HG02571 (cell line): ENCODE measurements at regions not wholly inside any gene's neighbourhood (a gene's known extent, or its start where the extent isn't known, plus 50 kb on each side); places are given as distances from the start of the nearest gene placed in this dataset.

Source experiments
- ATAC-seq: cut with Tn5 transposase; IDR thresholded peaks from one replicate; pipeline ENCODE4 v1.9.1; 2021; ENCODE audit warnings: mild to moderate bottlenecking, moderate library complexity; ENCODE audit not compliant: unreplicated experiment

DNA sequence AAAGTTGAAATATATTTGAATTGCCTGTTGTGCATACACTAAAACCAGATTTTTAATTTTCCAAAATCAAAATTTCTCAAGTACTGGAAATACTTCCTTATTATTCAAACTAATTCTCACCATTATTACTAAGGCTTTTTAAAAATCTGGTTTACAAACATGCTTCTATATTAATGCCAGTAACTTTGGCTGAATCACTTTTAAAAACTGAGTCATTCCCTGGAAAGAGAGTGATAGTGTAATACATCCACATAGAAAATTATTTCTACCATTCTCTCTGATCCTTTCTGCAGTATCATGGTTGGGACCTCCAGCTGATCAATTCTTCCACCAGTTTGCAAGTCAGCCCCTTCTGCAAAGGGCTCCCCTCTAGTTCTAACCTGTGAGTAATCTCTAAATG lies 165.3 kb upstream of the FAM241A start:
- ATAC-seq: no peak

DNA sequence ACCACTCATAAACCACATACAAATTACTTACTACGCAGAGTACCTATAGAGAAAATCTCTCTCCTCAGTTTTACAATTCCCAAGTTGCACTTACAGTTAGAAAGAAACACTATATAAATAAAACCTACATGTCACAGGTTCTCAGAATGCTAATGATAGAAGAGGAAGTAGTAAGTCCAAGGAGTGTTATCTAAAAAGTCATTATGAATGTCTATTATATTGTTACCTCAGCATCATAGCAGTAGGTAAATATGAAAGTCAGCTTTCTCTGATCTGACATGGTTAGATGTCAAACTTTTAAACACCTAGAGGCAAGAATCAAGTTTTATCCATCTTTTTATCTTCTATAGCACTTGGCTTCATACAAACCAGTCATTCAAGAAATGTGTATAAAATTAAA lies 163.2 kb upstream of the FAM241A start:
- ATAC-seq: no peak

DNA sequence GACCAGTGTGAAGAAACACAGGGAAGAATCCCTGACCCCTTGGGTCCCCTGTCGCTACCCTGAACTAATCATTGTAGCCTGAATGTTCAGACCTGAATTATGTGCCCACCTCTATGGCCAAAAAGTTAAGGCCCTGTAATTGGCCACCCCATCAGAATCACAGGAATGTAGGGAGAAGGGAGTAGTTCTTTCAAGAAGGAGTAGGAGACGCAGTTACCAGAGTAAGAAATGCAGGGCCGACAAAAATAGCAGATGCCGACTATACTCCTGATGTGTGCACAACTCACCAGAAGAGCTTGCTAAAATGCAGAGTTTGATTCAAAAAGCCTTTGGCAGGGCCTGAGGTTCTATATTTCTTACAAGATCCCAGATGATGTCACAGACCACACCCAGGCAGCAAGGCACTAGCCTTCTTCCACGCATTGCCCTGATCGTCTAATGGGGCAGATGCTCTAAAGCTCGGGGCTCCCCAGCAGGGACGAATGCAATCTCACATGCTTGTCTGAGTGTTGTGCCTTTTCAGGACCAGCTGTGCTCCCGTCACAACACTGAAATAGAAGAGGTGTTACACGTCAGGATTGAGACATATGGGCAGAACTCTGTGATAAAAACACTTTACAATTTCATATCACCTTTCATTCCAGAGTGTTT lies 161.0 kb upstream of the FAM241A start:
- ATAC-seq: no peak

- no peak for ATAC-seq
Observed at GRCh38 chr4:111985426-111985825, 159.8 kb upstream of the FAM241A start.

DNA sequence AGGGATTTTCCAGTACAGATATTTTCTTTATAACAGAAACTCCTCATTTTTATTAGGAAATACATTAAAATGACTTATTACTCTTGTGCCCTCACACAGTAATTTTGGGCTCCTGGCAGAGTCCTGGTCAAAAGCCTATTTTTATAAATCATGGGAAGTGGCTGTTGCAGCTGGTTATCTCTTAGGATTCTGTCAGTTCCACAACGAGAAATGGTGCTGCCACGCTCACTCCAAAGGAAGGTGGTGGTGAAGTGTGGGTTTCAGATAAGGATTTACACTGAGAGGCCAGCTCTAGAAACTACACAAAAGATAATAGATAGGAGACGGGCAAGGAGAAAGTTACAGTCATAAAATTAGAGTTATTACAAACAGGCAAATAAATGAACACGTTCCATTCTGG lies 159.2 kb upstream of the FAM241A start:
- ATAC-seq: no peak

- ATAC-seq: no peak
Observed at GRCh38 chr4:111988514-111988913, 156.7 kb upstream of the FAM241A start.

- ATAC-seq: no peak
Observed at GRCh38 chr4:111989817-111990216, 155.4 kb upstream of the FAM241A start.

- peak; percentile 97 for ATAC-seq
Observed at GRCh38 chr4:111991163-111991562, 154.1 kb upstream of the FAM241A start.

- no peak for ATAC-seq
Observed at GRCh38 chr4:111991797-111992196, 153.5 kb upstream of the FAM241A start.

- no peak for ATAC-seq
Observed at GRCh38 chr4:111992351-111993168, 152.7 kb upstream of the FAM241A start.

GRCh38 chr4:111994392-111994791 lies 150.9 kb upstream of the FAM241A start:
- ATAC-seq: no peak

DNA sequence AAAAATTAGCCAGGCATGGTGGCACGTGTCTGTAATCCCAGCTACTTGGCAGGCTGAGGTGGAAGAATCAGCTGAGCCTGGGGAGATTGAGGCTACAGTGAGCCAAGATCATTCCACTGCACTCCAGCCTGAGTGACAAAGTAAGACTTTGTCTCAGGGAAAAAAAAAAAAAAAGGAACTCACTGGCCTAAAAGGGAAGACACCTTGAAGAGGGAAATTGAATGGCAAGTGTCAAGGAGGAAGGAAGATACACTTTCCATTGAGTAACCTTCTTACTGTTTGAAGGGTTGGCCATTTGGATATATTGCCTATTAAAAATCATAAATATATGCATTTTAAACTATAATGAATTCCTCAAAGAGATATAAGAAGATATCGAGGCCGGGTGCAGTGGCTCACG lies 147.5 kb upstream of the FAM241A start:
- no peak for ATAC-seq

GRCh38 chr4:111999801-112000200 lies 145.5 kb upstream of the FAM241A start:
- ATAC-seq: no peak

- ATAC-seq: no peak
Observed at GRCh38 chr4:112001041-112001440, 144.2 kb upstream of the FAM241A start.

- no peak for ATAC-seq
Observed at GRCh38 chr4:112002248-112002661, 143.0 kb upstream of the FAM241A start.

GRCh38 chr4:112003231-112003907 lies 141.9 kb upstream of the FAM241A start:
- ATAC-seq: no peak

DNA sequence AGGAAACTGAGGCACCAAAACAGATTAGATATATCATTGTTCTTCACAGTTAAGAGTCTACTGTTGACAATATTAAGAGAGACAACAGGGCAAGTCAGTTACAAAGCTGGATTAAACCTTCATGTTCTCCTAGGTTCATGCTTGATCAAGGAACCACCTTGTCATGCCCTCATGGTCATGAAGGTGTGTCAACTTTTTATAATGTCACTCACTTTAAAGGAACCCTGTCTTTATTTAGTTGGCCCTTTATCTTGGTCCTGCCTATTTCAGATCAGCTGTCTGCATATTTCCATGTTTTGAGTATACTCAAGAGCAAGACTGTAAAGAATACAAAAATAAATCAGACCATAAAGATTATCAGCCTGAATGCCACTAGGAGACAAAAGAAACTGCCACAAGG lies 140.2 kb upstream of the FAM241A start:
- no peak for ATAC-seq

GRCh38 chr4:112007391-112007790 lies 137.9 kb upstream of the FAM241A start:
- no peak for ATAC-seq

- no peak for ATAC-seq
Observed at GRCh38 chr4:112015960-112016359, 129.3 kb upstream of the FAM241A start.

GRCh38 chr4:112023402-112023950 lies 121.8 kb upstream of the FAM241A start:
- no peak for ATAC-seq

- ATAC-seq: no peak
Observed at GRCh38 chr4:112026058-112026457, 119.2 kb upstream of the FAM241A start.

DNA sequence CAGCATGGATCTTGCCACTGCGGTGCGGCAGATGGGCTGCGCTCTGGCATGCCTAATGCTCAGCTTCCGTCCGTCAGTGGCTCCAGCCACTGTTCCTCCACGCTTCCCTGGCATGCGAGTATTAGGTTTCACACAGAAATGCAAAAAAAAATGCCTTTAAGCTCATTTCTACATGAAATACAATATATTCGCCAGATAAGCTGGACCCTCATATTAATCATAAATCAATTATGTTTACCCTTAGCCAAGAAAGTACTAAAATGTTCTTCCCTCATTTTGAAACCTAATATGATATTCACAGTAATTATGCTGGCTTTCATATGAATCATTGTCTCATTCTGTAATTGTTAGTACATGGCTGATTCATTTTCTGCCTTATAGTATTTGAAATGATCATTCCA lies 115.5 kb upstream of the FAM241A start:
- no peak for ATAC-seq
